HCT116 (cell line): ENCODE measurements at regions not wholly inside any gene's neighbourhood (a gene's known extent, or its start where the extent isn't known, plus 50 kb on each side); places are given as distances from the start of the nearest gene placed in this dataset.

Experiments
- ATAC-seq: fragments of 200-7000 bp; cut with Tn5 transposase; 2 replicates; pipeline ENCODE4 v1.9.1; 2020; ENCODE audit warnings: mild to moderate bottlenecking, moderate library complexity
- BruUV-seq: library from RNA; stranded (reverse); fragments of 400-500 nt; replicated peaks from 2 replicates; lab custom pipeline; 2021; lab: Mats Ljungman, UMichigan
- CTCF ChIA-PET: fragments of 300-600 bp; sonication (Branson Sonifier 250); formaldehyde crosslinking; loops from one replicate; lab custom pipeline; 2021; ENCODE audit warnings: antibody characterized with exemption; lab: Charles Lee
- POLR2A ChIA-PET: fragments of 300-600, 350-600 bp; sonication (Branson Sonifier 250); formaldehyde crosslinking; loops from one replicate; lab custom pipeline; 2021; ENCODE audit warnings: antibody characterized with exemption; lab: Charles Lee
- RAD21 ChIA-PET, 2 experiments: fragments of 300-600 bp; sonication (Branson Sonifier 250); formaldehyde crosslinking; loops; one replicate each; lab custom pipeline; 2023; ENCODE audit warnings: low total read pairs in 2 of 2; ENCODE audit not compliant: uncharacterized antibody in 2 of 2, unreplicated experiment in 2 of 2, low non-redundant PET in 1 of 2; lab: Charles Lee
- DNase-seq: peaks from one replicate; pipeline ENCODE4 v3.0.0-alpha.2; 2010; ENCODE audit warnings: low read depth, low spot score
- H2AFZ ChIP-seq: fragments of 200-600 bp; shearing (Covaris generic), sonication (generic); 2 replicates; pipeline ENCODE4 v1.6.1; 2017; ENCODE audit warnings: low read depth, mixed run types, mixed read lengths, antibody characterized with exemption, low read length; ENCODE audit not compliant: poor library complexity, severe bottlenecking
- H3K27ac ChIP-seq: 2 replicates; pipeline ENCODE4 v1.5.1; 2012; ENCODE audit warnings: low read depth, low read length
- H3K27me3 ChIP-seq: fragments of 200-600 bp; sonication (generic); 2 replicates; pipeline ENCODE4 v1.6.1; 2016; ENCODE audit warnings: mixed run types, low read length, mixed read lengths; ENCODE audit not compliant: insufficient read depth
- H3K36me3 ChIP-seq, 2 experiments: fragments of 200-500 bp in 1 of 2; fragments of 200-600 bp in 1 of 2; sonication (Bioruptor generic) in 1 of 2; sonication (generic) in 1 of 2; 2 replicates each; pipeline versions ENCODE4 v1.5.1 to v1.6.1; 2014 to 2016; ENCODE audit warnings: low read length in 2 of 2, inconsistent platforms in 1 of 2, mixed read lengths in 1 of 2, mixed run types in 1 of 2; ENCODE audit not compliant: insufficient read depth in 2 of 2, control insufficient read depth in 1 of 2
- H3K4me1 ChIP-seq, 2 experiments: fragments of 200-600 bp in 1 of 2; sonication (generic) in 1 of 2; 2 replicates each; pipeline versions ENCODE4 v1.5.1 to v1.6.1; 2012 to 2017; ENCODE audit warnings: low read length in 2 of 2, inconsistent platforms in 1 of 2, mild to moderate bottlenecking in 1 of 2, mixed read lengths in 1 of 2, mixed run types in 1 of 2, moderate library complexity in 1 of 2; ENCODE audit not compliant: insufficient read depth in 2 of 2, control insufficient read depth in 1 of 2
- H3K4me2 ChIP-seq: fragments of 200-600 bp; sonication (generic); 2 replicates; pipeline ENCODE4 v1.6.1; 2017; ENCODE audit warnings: mixed run types, low read length, mixed read lengths
- H3K4me3 ChIP-seq, 2 experiments: fragments of 200-600 bp in 1 of 2; sonication (generic) in 1 of 2; replicated peaks in 1 of 2; 2 replicates each; pipeline ENCODE4 v1.5.1; 2011 to 2016; ENCODE audit warnings: low read length in 2 of 2, control low read depth in 1 of 2, low read depth in 1 of 2, mild to moderate bottlenecking in 1 of 2, mixed read lengths in 1 of 2, mixed run types in 1 of 2
- H3K79me2 ChIP-seq: fragments of 200-600 bp; sonication (generic); 2 replicates; pipeline ENCODE4 v1.6.1; 2017; ENCODE audit warnings: mild to moderate bottlenecking, mixed run types, low read length, moderate library complexity, mixed read lengths; ENCODE audit not compliant: insufficient read depth
- H3K9ac ChIP-seq: fragments of 200-600 bp; sonication (generic); 2 replicates; pipeline ENCODE4 v1.6.1; 2016; ENCODE audit warnings: low read length, mixed read lengths
- H3K9me2 ChIP-seq: fragments of 200-600 bp; sonication (generic), shearing (Covaris generic); 2 replicates; pipeline ENCODE4 v1.6.1; 2017; ENCODE audit warnings: mixed run types, mild to moderate bottlenecking, moderate library complexity; ENCODE audit not compliant: insufficient read depth
- H3K9me3 ChIP-seq, 2 experiments: fragments of 200-500 bp in 1 of 2; fragments of 200-600 bp in 1 of 2; sonication (Bioruptor generic) in 1 of 2; sonication (generic) in 1 of 2; 2 replicates each; pipeline ENCODE4 v1.6.1; 2014 to 2017; ENCODE audit warnings: low read length in 2 of 2, mixed read lengths in 2 of 2, inconsistent platforms in 1 of 2, low read depth in 1 of 2, mild to moderate bottlenecking in 1 of 2, mixed run types in 1 of 2, moderate library complexity in 1 of 2; ENCODE audit not compliant: control insufficient read depth in 1 of 2, insufficient read depth in 1 of 2
- H4K20me1 ChIP-seq: fragments of 200-600 bp; sonication (generic), shearing (Covaris generic); 2 replicates; pipeline ENCODE4 v1.6.1; 2017; ENCODE audit warnings: mixed run types, mild to moderate bottlenecking, moderate library complexity; ENCODE audit not compliant: insufficient read depth
- CBX3 ChIP-seq: IDR thresholded peaks from 2 replicates; pipeline ENCODE4 v1.6.1; 2012; ENCODE audit warnings: low read depth
- CEBPB ChIP-seq: IDR thresholded peaks from 2 replicates; pipeline ENCODE4 v1.6.1; 2012; ENCODE audit warnings: low read depth
- EGR1 ChIP-seq: IDR thresholded peaks from 2 replicates; pipeline ENCODE4 v1.6.1; 2012; ENCODE audit warnings: low read depth
- ELF1 ChIP-seq: IDR thresholded peaks from 2 replicates; pipeline ENCODE4 v1.6.1; 2012; ENCODE audit warnings: low read depth, borderline replicate concordance
- EZH2 ChIP-seq: fragments of 200-600 bp; sonication (generic); IDR thresholded peaks from 2 replicates; pipeline ENCODE4 v1.6.1; 2017; ENCODE audit warnings: antibody characterized with exemption, mixed run types
- EZH2phosphoT487 ChIP-seq: fragments of 200-600 bp; IDR thresholded peaks from 2 replicates; pipeline ENCODE4 v1.6.1; 2018; ENCODE audit warnings: antibody characterized with exemption, borderline replicate concordance
- POLR2A ChIP-seq: IDR thresholded peaks from 2 replicates; pipeline ENCODE4 v1.7.0; 2011; ENCODE audit warnings: borderline replicate concordance; ENCODE audit not compliant: insufficient read depth, insufficient read length; ENCODE audit errors: extremely low read depth
- SIN3A ChIP-seq: IDR thresholded peaks from 2 replicates; pipeline ENCODE4 v1.6.1; 2012; ENCODE audit warnings: low read depth
- SP1 ChIP-seq: IDR thresholded peaks from 2 replicates; pipeline ENCODE4 v1.6.1; 2012; ENCODE audit warnings: low read depth
- TCF7L2 ChIP-seq: IDR thresholded peaks from 2 replicates; pipeline ENCODE4 v1.7.0; 2011; ENCODE audit warnings: borderline replicate concordance, inconsistent platforms; ENCODE audit not compliant: insufficient read depth, insufficient read length; ENCODE audit errors: extremely low read depth
- YY1 ChIP-seq: IDR thresholded peaks from 2 replicates; pipeline ENCODE4 v1.6.1; 2011; ENCODE audit warnings: low read length, low read depth, moderate library complexity, mild to moderate bottlenecking; ENCODE audit not compliant: insufficient replicate concordance; ENCODE audit errors: extremely low read depth
- ZFX ChIP-seq: fragments of 450-650 bp; IDR thresholded peaks from 2 replicates; pipeline ENCODE4 v1.6.1; 2017
- ZNF274 ChIP-seq: fragments of 200-500 bp; sonication (Bioruptor generic); IDR thresholded peaks from 2 replicates; pipeline ENCODE4 v1.6.1; 2014; ENCODE audit warnings: mild to moderate bottlenecking, low read depth, low read length, inconsistent platforms
- intact Hi-C: fragments of 100-400 bp; cut with micrococcal nuclease; formaldehyde crosslinking; loops from 2 replicates; pipeline ENCODE4 v1.10.0; 2022
- TF ChIP-seq, protein P1 (sequence below): IDR thresholded peaks from 2 replicates; pipeline ENCODE4 v1.6.1; 2012; ENCODE audit warnings: low read depth

GRCh38 chr7:15836041-15836440 lies 149.6 kb upstream of the MEOX2 start:
- DNase-seq (no peak), ATAC-seq (no peak)
- CTCF ChIA-PET = no interaction called here
- H3K79me2 ChIP-seq = no peaks in the 10 kb centered on the region
- H3K4me3 ChIP-seq = no peak overlapping the region
- H3K9me3 ChIP-seq = no peaks in the 10 kb centered on the region
- no peak overlapping the region for H3K4me2 ChIP-seq
- no peaks in the 10 kb centered on the region for H3K36me3 ChIP-seq
- RAD21 ChIA-PET = no interaction called here
- H3K9me2 ChIP-seq = no peaks in the 10 kb centered on the region
- H4K20me1 ChIP-seq = no peaks in the 10 kb centered on the region
- intact Hi-C loops = no loop called here
- no peaks in the 10 kb centered on the region for H3K27me3 ChIP-seq
- BruUV-seq = no TSS peak
- TF ChIP-seq TCF7L2 (no peak), ZNF274 (no peak), SIN3A (no peak), EZH2 (no peak), CBX3 (no peak), EZH2phosphoT487 (no peak), ELF1 (no peak), ZFX (no peak), EGR1 (no peak), SP1 (no peak), POLR2A (no peak), CEBPB (no peak), YY1 (no peak)
- TF ChIP-seq, protein P1, sequence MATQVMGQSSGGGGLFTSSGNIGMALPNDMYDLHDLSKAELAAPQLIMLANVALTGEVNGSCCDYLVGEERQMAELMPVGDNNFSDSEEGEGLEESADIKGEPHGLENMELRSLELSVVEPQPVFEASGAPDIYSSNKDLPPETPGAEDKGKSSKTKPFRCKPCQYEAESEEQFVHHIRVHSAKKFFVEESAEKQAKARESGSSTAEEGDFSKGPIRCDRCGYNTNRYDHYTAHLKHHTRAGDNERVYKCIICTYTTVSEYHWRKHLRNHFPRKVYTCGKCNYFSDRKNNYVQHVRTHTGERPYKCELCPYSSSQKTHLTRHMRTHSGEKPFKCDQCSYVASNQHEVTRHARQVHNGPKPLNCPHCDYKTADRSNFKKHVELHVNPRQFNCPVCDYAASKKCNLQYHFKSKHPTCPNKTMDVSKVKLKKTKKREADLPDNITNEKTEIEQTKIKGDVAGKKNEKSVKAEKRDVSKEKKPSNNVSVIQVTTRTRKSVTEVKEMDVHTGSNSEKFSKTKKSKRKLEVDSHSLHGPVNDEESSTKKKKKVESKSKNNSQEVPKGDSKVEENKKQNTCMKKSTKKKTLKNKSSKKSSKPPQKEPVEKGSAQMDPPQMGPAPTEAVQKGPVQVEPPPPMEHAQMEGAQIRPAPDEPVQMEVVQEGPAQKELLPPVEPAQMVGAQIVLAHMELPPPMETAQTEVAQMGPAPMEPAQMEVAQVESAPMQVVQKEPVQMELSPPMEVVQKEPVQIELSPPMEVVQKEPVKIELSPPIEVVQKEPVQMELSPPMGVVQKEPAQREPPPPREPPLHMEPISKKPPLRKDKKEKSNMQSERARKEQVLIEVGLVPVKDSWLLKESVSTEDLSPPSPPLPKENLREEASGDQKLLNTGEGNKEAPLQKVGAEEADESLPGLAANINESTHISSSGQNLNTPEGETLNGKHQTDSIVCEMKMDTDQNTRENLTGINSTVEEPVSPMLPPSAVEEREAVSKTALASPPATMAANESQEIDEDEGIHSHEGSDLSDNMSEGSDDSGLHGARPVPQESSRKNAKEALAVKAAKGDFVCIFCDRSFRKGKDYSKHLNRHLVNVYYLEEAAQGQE = no peak
- POLR2A ChIA-PET = no interaction called here
- H3K27ac ChIP-seq = no peak overlapping the region
- H3K4me1 ChIP-seq = no peaks in the 10 kb centered on the region
- H3K9ac ChIP-seq = no peak overlapping the region
- H2AFZ ChIP-seq = no peak overlapping the region
